HEK293T (cell line): ENCODE measurements at regions not wholly inside any gene's neighbourhood (a gene's known extent, or its start where the extent isn't known, plus 50 kb on each side); places are given as distances from the start of the nearest gene placed in this dataset.

Experiments
- ARNT ChIP-seq: fragments of 450-650 bp; IDR thresholded peaks from 2 replicates; pipeline ENCODE4 v1.6.1; 2017; ENCODE audit warnings: mild to moderate bottlenecking
- BHLHE40 ChIP-seq: fragments of 450-650 bp; IDR thresholded peaks from 2 replicates; pipeline ENCODE4 v1.6.1; 2016; ENCODE audit warnings: mild to moderate bottlenecking, moderate library complexity, borderline replicate concordance
- ELF4 ChIP-seq: fragments of 450-650 bp; IDR thresholded peaks from 2 replicates; pipeline ENCODE4 v1.6.1; 2017; ENCODE audit warnings: antibody characterized with exemption
- FOXA1 ChIP-seq: fragments of 450-650 bp; IDR thresholded peaks from 2 replicates; pipeline ENCODE4 v1.6.1; 2016; ENCODE audit warnings: mild to moderate bottlenecking
- FOXM1 ChIP-seq: fragments of 450-650 bp; IDR thresholded peaks from 2 replicates; pipeline ENCODE4 v1.6.1; 2017; ENCODE audit warnings: mild to moderate bottlenecking, borderline replicate concordance
- L3MBTL2 ChIP-seq: fragments of 450-650 bp; conservative IDR thresholded peaks from 2 replicates; pipeline ENCODE4 v1.6.1; 2016; ENCODE audit warnings: mild to moderate bottlenecking
- LEF1 ChIP-seq: fragments of 450-650 bp; IDR thresholded peaks from 2 replicates; pipeline ENCODE4 v1.6.1; 2017; ENCODE audit warnings: mild to moderate bottlenecking, borderline replicate concordance
- SP1 ChIP-seq: fragments of 450-650 bp; IDR thresholded peaks from 2 replicates; pipeline ENCODE4 v1.6.1; 2017
- SUZ12 ChIP-seq: fragments of 450-650 bp; IDR thresholded peaks from 2 replicates; pipeline ENCODE4 v1.6.1; 2016; ENCODE audit warnings: mild to moderate bottlenecking
- ZNF384 ChIP-seq: fragments of 450-650 bp; IDR thresholded peaks from 2 replicates; pipeline ENCODE4 v1.6.1; 2016

GRCh38 chr2:6448893-6449292 is 416.8 kb downstream of the CMPK2 start:
- TF ChIP-seq FOXM1 (no peak), BHLHE40 (no peak), SP1 (no peak), ZNF384 (no peak), L3MBTL2 (no peak), FOXA1 (no peak), ARNT (no peak), ELF4 (no peak), SUZ12 (no peak), LEF1 (no peak)
